22Rv1 (cell line): ENCODE measurements at regions not wholly inside any gene's neighbourhood (a gene's known extent, or its start where the extent isn't known, plus 50 kb on each side); places are given as distances from the start of the nearest gene placed in this dataset.

ENCODE experiments used
- H3K27ac ChIP-seq: fragments of 450-650 bp; 2 replicates; pipeline ENCODE4 v1.5.1; 2017
- CTCF ChIP-seq: fragments of 450-650 bp; IDR thresholded peaks from 2 replicates; pipeline ENCODE4 v1.5.1; 2017; ENCODE audit warnings: mild to moderate bottlenecking
- ZFX ChIP-seq: fragments of 450-650 bp; IDR thresholded peaks from 2 replicates; pipeline ENCODE4 v1.6.1; 2017; ENCODE audit warnings: antibody characterized with exemption, borderline replicate concordance

- TF ChIP-seq CTCF, result no peak
- no peak for TF ChIP-seq ZFX
- H3K27ac ChIP-seq, result no peak overlapping the region
Observed at GRCh38 chr3:124602980-124603627, 127.1 kb upstream of the UMPS start.

DNA sequence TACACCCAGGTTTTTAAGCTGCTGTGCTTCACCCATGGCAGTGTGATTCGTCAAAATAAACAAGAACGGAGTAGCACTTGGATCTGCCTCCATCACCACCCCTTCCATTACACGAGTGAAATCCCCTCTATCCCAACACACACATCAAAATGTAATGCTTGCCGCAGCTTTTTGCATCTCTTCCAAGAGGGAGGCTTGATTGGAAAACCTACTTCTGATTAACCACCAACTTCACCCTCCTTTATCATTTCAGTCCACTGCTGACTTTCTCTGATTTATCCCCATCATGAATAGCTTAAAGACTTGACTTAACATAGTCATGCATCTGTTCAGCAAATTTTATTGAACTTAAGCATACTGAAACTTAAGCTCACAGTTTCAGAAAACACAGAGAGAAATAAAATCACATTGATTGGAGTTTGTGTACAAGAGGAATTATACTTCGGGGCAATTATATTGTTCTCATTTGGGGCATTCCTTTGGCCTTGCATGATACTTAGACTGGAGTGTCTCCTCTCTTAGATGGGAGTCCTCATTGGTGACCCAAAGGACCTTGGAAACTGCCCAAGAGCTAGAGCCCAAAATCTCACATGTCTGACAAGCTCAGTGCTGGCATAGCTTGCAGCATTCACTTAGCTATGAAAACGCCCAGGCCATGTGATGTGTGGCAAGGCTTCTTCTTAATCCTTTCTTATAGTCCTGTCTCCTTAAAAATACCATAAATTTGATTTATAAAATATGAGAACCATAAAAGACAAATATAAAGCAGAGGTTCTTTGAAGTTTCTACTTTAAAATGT, 124.3 kb upstream of the UMPS start:
- TF ChIP-seq CTCF (no peak), ZFX (no peak)
- no peak overlapping the region for H3K27ac ChIP-seq

DNA sequence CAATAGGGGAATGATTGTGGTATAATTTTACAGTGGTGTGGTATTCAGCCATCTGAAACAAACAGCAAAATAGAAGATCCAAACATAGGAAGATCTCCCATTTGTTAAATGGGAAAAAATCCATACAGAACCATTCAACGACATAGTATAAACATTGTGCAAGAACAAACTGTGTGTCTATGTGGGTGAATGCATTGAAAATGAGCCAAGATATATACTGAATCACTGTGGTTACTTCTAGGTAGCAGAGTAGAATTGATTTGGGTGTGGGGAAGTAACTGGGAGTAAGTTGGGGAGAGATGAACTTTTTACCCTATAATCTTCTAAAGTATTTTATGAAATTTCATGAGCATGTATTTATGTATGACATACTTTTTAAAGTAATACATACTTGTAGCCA, 123.1 kb upstream of the UMPS start:
- TF ChIP-seq CTCF (no peak), ZFX (no peak)
- no peak overlapping the region for H3K27ac ChIP-seq

- no peak overlapping the region for H3K27ac ChIP-seq
- TF ChIP-seq ZFX (no peak), CTCF (no peak)
Observed at GRCh38 chr3:124609402-124609801, 120.8 kb upstream of the UMPS start.

GRCh38 chr3:124610130-124610529, 120.1 kb upstream of the UMPS start:
- no peak overlapping the region for H3K27ac ChIP-seq
- TF ChIP-seq CTCF (no peak), ZFX (no peak)

- TF ChIP-seq ZFX (no peak), CTCF (no peak)
- no peak overlapping the region for H3K27ac ChIP-seq
Observed at GRCh38 chr3:124611520-124611919, 118.7 kb upstream of the UMPS start.

- H3K27ac ChIP-seq, result no peak overlapping the region
- TF ChIP-seq CTCF (no peak), ZFX (no peak)
Observed at GRCh38 chr3:124615896-124616543, 114.2 kb upstream of the UMPS start.
